Hepatocyte (in vitro differentiated cells): ENCODE measurements at regions not wholly inside any gene's neighbourhood (a gene's known extent, or its start where the extent isn't known, plus 50 kb on each side); places are given as distances from the start of the nearest gene placed in this dataset.

Source experiments
- DNase-seq: peaks from one replicate; pipeline ENCODE4 v3.0.0-alpha.2; 2016; ENCODE audit warnings: low spot score
- H2AFZ ChIP-seq: fragments of 200-600 bp; sonication (generic); 2 replicates; pipeline ENCODE4 v1.6.0; 2016; ENCODE audit warnings: antibody characterized with exemption, mild to moderate bottlenecking
- H3K27ac ChIP-seq: fragments of 200-600 bp; sonication (generic); 2 replicates; pipeline ENCODE4 v1.5.1; 2016; ENCODE audit warnings: mild to moderate bottlenecking
- H3K27me3 ChIP-seq: fragments of 200-600 bp; sonication (generic); 2 replicates; pipeline ENCODE4 v1.6.1; 2016
- H3K36me3 ChIP-seq: fragments of 200-600 bp; sonication (generic); replicated peaks from 2 replicates; pipeline ENCODE4 v1.5.1; 2016; ENCODE audit warnings: low read depth; ENCODE audit not compliant: insufficient read depth
- H3K4me1 ChIP-seq: fragments of 200-600 bp; sonication (generic); 2 replicates; pipeline ENCODE4 v1.5.1; 2016; ENCODE audit warnings: mild to moderate bottlenecking, moderate library complexity; ENCODE audit not compliant: insufficient read depth
- H3K4me2 ChIP-seq: fragments of 200-600 bp; sonication (generic); 2 replicates; pipeline ENCODE4 v1.6.0; 2016
- H3K4me3 ChIP-seq: fragments of 200-600 bp; sonication (generic); 2 replicates; pipeline ENCODE4 v1.5.1; 2016; ENCODE audit warnings: mild to moderate bottlenecking
- H3K79me2 ChIP-seq: fragments of 200-600 bp; sonication (generic); 2 replicates; pipeline ENCODE4 v1.6.0; 2017; ENCODE audit warnings: mild to moderate bottlenecking
- H3K9me2 ChIP-seq: fragments of 200-600 bp; sonication (generic); replicated peaks from 2 replicates; pipeline ENCODE4 v1.6.0; 2017; ENCODE audit warnings: mild to moderate bottlenecking; ENCODE audit not compliant: insufficient read depth
- H3K9me3 ChIP-seq: fragments of 200-600 bp; sonication (generic); 2 replicates; pipeline ENCODE4 v1.5.1; 2016; ENCODE audit warnings: low read depth, mild to moderate bottlenecking
- H4K20me1 ChIP-seq: fragments of 200-600 bp; sonication (generic); 2 replicates; pipeline ENCODE4 v1.6.0; 2016; ENCODE audit warnings: mild to moderate bottlenecking; ENCODE audit not compliant: insufficient read depth, poor library complexity, severe bottlenecking
- CTCF ChIP-seq: fragments of 200-600 bp; sonication (generic); IDR thresholded peaks from 2 replicates; pipeline ENCODE4 v1.5.1; 2016; ENCODE audit warnings: antibody characterized with exemption, mild to moderate bottlenecking; ENCODE audit not compliant: poor library complexity
- EZH2 ChIP-seq: fragments of 200-600 bp; sonication (generic); IDR thresholded peaks from 2 replicates; pipeline ENCODE4 v1.6.1; 2016; ENCODE audit warnings: antibody characterized with exemption, mild to moderate bottlenecking, borderline replicate concordance
- EZH2phosphoT487 ChIP-seq: fragments of 200-600 bp; sonication (generic); IDR thresholded peaks from one replicate; pipeline ENCODE4 v1.6.1; 2018; ENCODE audit warnings: antibody characterized with exemption, mild to moderate bottlenecking, low read depth, moderate library complexity; ENCODE audit not compliant: unreplicated experiment, severe bottlenecking
- WGBS: methylation state at CpG from one replicate; pipeline ENCODE4 v1.1.6; 2016; ENCODE audit warnings: low lambda C conversion rate; ENCODE audit errors: missing lambda C conversion rate; 5-methylcytosine and 5-hydroxymethylcytosine counted together

GRCh38 chr6:74087899-74088298, 391.9 kb downstream of the CD109 start:
- WGBS = 72% methylated on average over 2 of the region's 2 CpGs
- H3K79me2 ChIP-seq = no peaks in the 10 kb centered on the region

GRCh38 chr6:74075896-74076295, 379.9 kb downstream of the CD109 start:
- WGBS = 80% methylated on average over 2 of the region's 2 CpGs
- no peak for TF ChIP-seq EZH2

More at GRCh38 chr6:74087899-74088298, 391.9 kb downstream of the CD109 start:
- no peaks in the 10 kb centered on the region for H3K9me3 ChIP-seq
- no peak overlapping the region for H3K4me2 ChIP-seq
- H3K27ac ChIP-seq = no peak overlapping the region
- no peak overlapping the region for H2AFZ ChIP-seq
- TF ChIP-seq CTCF (peak; percentile 31), EZH2 (no peak)
- no peaks in the 10 kb centered on the region for H3K36me3 ChIP-seq
- H3K4me3 ChIP-seq = no peak overlapping the region
- H3K9me2 ChIP-seq = no peaks in the 10 kb centered on the region
- no peaks in the 10 kb centered on the region for H4K20me1 ChIP-seq
- no peaks in the 10 kb centered on the region for H3K27me3 ChIP-seq
- no peak for DNase-seq
- H3K4me1 ChIP-seq = no peaks in the 10 kb centered on the region

GRCh38 chr6:74075323-74075722, 379.3 kb downstream of the CD109 start:
- Histone ChIP-seq H3K4me1 (peaks cover 3% of the 10 kb centered on the region), H3K4me2 (no peak overlapping the region), H3K27ac (no peak overlapping the region), H3K9me2 (no peaks in the 10 kb centered on the region), H4K20me1 (no peaks in the 10 kb centered on the region), H3K27me3 (no peaks in the 10 kb centered on the region), H3K79me2 (no peaks in the 10 kb centered on the region), H2AFZ (no peak overlapping the region), H3K9me3 (no peaks in the 10 kb centered on the region), H3K4me3 (no peak overlapping the region), H3K36me3 (no peaks in the 10 kb centered on the region)
- no peak for DNase-seq
- TF ChIP-seq EZH2 (no peak), CTCF (no peak), EZH2phosphoT487 (no peak)
- 58% methylated on average over 3 of the region's 3 CpGs for WGBS

More at GRCh38 chr6:74075896-74076295, 379.9 kb downstream of the CD109 start:
- Histone ChIP-seq H3K27ac (no peak overlapping the region), H3K79me2 (no peaks in the 10 kb centered on the region), H3K27me3 (no peaks in the 10 kb centered on the region), H3K36me3 (no peaks in the 10 kb centered on the region), H3K9me3 (no peaks in the 10 kb centered on the region), H2AFZ (no peak overlapping the region), H3K4me1 (peaks cover 2% of the 10 kb centered on the region), H3K9me2 (no peaks in the 10 kb centered on the region), H3K4me2 (no peak overlapping the region), H4K20me1 (no peaks in the 10 kb centered on the region), H3K4me3 (no peak overlapping the region)
- no peak for DNase-seq

- H3K9me2 ChIP-seq = no peaks in the 10 kb centered on the region
- TF ChIP-seq EZH2phosphoT487 (no peak), EZH2 (no peak), CTCF (no peak)
- no peak for DNase-seq
- H3K36me3 ChIP-seq = no peaks in the 10 kb centered on the region
- no peaks in the 10 kb centered on the region for H4K20me1 ChIP-seq
- H2AFZ ChIP-seq = no peak overlapping the region
- no peak overlapping the region for H3K4me2 ChIP-seq
- H3K27ac ChIP-seq = no peak overlapping the region
- H3K4me1 ChIP-seq = peaks cover 3% of the 10 kb centered on the region
- no peaks in the 10 kb centered on the region for H3K27me3 ChIP-seq
- no peaks in the 10 kb centered on the region for H3K79me2 ChIP-seq
- H3K4me3 ChIP-seq = no peak overlapping the region
- H3K9me3 ChIP-seq = no peaks in the 10 kb centered on the region
Measured at GRCh38 chr6:74074645-74075044, 378.6 kb downstream of the CD109 start.
